Endodermal cell (in vitro differentiated cells): ENCODE measurements at regions not wholly inside any gene's neighbourhood (a gene's known extent, or its start where the extent isn't known, plus 50 kb on each side); places are given as distances from the start of the nearest gene placed in this dataset.

Source experiments
- DNase-seq: peaks from one replicate; pipeline ENCODE4 v3.0.0-alpha.2; 2017
- H3K27ac ChIP-seq: 2 replicates; pipeline ENCODE4 v1.5.1; 2013; ENCODE audit warnings: mild to moderate bottlenecking, low read depth, low read length, moderate library complexity
- H3K27me3 ChIP-seq: 2 replicates; pipeline ENCODE4 v1.6.1; 2013; ENCODE audit warnings: mild to moderate bottlenecking, low read length, moderate library complexity; ENCODE audit not compliant: insufficient read depth, control insufficient read depth, poor library complexity, severe bottlenecking
- H3K36me3 ChIP-seq: 2 replicates; pipeline ENCODE4 v1.7.0; 2013; ENCODE audit warnings: mild to moderate bottlenecking, low read length, moderate library complexity; ENCODE audit not compliant: control insufficient read depth, insufficient read depth
- H3K4me1 ChIP-seq: one replicate; pipeline ENCODE4 v1.7.0; 2013; ENCODE audit warnings: low read length; ENCODE audit not compliant: control insufficient read depth, insufficient read depth
- H3K4me3 ChIP-seq: 2 replicates; pipeline ENCODE4 v1.5.1; 2013; ENCODE audit warnings: mild to moderate bottlenecking, low read length, moderate library complexity
- H3K9ac ChIP-seq: 2 replicates; pipeline ENCODE4 v1.6.1; 2013; ENCODE audit warnings: mild to moderate bottlenecking, low read length, moderate library complexity; ENCODE audit not compliant: poor library complexity, severe bottlenecking; ENCODE audit errors: extremely low read depth
- H3K9me3 ChIP-seq: 2 replicates; pipeline ENCODE4 v1.6.1; 2013; ENCODE audit warnings: mild to moderate bottlenecking, low read length, moderate library complexity; ENCODE audit not compliant: control insufficient read depth
- H3K27ac Mint-ChIP-seq: 2 replicates; pipeline ENCODE4 v1.8.0; 2020; ENCODE audit warnings: mixed read lengths
- H3K27me3 Mint-ChIP-seq: 2 replicates; pipeline ENCODE4 v1.8.0; 2021; ENCODE audit warnings: mild to moderate bottlenecking, mixed read lengths; ENCODE audit not compliant: insufficient read depth
- H3K36me3 Mint-ChIP-seq: 2 replicates; pipeline ENCODE4 v1.8.0; 2020; ENCODE audit warnings: low read depth, mixed read lengths
- H3K4me1 Mint-ChIP-seq: 2 replicates; pipeline ENCODE4 v1.8.0; 2020; ENCODE audit warnings: mixed read lengths
- H3K4me3 Mint-ChIP-seq: 2 replicates; pipeline ENCODE4 v1.8.0; 2020; ENCODE audit warnings: mild to moderate bottlenecking, moderate library complexity, mixed read lengths
- H3K9me3 Mint-ChIP-seq: 2 replicates; pipeline ENCODE4 v1.8.0; 2020; ENCODE audit warnings: mild to moderate bottlenecking, mixed read lengths
- CTCF ChIP-seq: fragments of 200-600 bp; sonication (generic); conservative IDR thresholded peaks from 2 replicates; pipeline ENCODE4 v1.5.0; 2021; ENCODE audit warnings: antibody characterized with exemption, mild to moderate bottlenecking
- WGBS, 2 experiments: methylation state at CpG; one replicate each; pipeline versions ENCODE4 v1.1.5 to v1.1.7; 2013; ENCODE audit warnings: missing lambda C conversion rate in 2 of 2, mixed read lengths in 1 of 2; ENCODE audit not compliant: insufficient coverage in 1 of 2, insufficient read length in 1 of 2; 5-methylcytosine and 5-hydroxymethylcytosine counted together

GRCh38 chrX:45850775-45851433, 650.2 kb upstream of the DIPK2B start:
- no peak overlapping the region for H3K27ac ChIP-seq
- H3K9me3 Mint-ChIP-seq: peaks cover 38% of the 10 kb centered on the region
- peaks cover 9% of the 10 kb centered on the region for H3K4me1 Mint-ChIP-seq
- H3K27ac Mint-ChIP-seq: peak overlapping the region; percentile 79
- H3K9ac ChIP-seq: peak overlapping the region; percentile 55
- no peak for TF ChIP-seq CTCF
- 1% methylated on average over 47 of the region's 54 CpGs; no CpG with 5 or more reads in 1 of the 2 experiments for WGBS, 2 experiments
- DNase-seq: peak; percentile 74
- no peaks in the 10 kb centered on the region for H3K27me3 ChIP-seq
- H3K9me3 ChIP-seq: no peaks in the 10 kb centered on the region
- peak overlapping the region; percentile 92 for H3K4me3 ChIP-seq
- peaks cover 24% of the 10 kb centered on the region for H3K36me3 Mint-ChIP-seq
- H3K36me3 ChIP-seq: peaks cover 21% of the 10 kb centered on the region
- no peaks in the 10 kb centered on the region for H3K27me3 Mint-ChIP-seq
- H3K4me3 Mint-ChIP-seq: peak overlapping the region; percentile 91
- H3K4me1 ChIP-seq: no peaks in the 10 kb centered on the region

GRCh38 chrX:45850197-45850774, 649.6 kb upstream of the DIPK2B start:
- H3K4me3 ChIP-seq: peak overlapping the region; percentile 92
- H3K9ac ChIP-seq: peak overlapping the region; percentile 55
- H3K4me1 ChIP-seq: no peaks in the 10 kb centered on the region
- H3K27ac Mint-ChIP-seq: peak overlapping the region; percentile 79
- H3K4me1 Mint-ChIP-seq: peaks cover 9% of the 10 kb centered on the region
- no peaks in the 10 kb centered on the region for H3K9me3 ChIP-seq
- H3K27me3 ChIP-seq: no peaks in the 10 kb centered on the region
- TF ChIP-seq CTCF: no peak
- H3K36me3 ChIP-seq: peaks cover 25% of the 10 kb centered on the region
- WGBS, 2 experiments: 0% methylated on average over 5 to 26 of the region's 28 CpGs
- H3K9me3 Mint-ChIP-seq: peaks cover 35% of the 10 kb centered on the region
- H3K27me3 Mint-ChIP-seq: no peaks in the 10 kb centered on the region
- DNase-seq: peak; percentile 60
- H3K27ac ChIP-seq: no peak overlapping the region
- peak overlapping the region; percentile 91 for H3K4me3 Mint-ChIP-seq
- H3K36me3 Mint-ChIP-seq: peaks cover 29% of the 10 kb centered on the region

- peaks cover 33% of the 10 kb centered on the region for H3K36me3 Mint-ChIP-seq
- H3K27me3 Mint-ChIP-seq: no peaks in the 10 kb centered on the region
- H3K9ac ChIP-seq: peak overlapping the region; percentile 44
These were observed 648.7 kb upstream of the DIPK2B start for GRCh38 chrX:45849261-45849862.

More at GRCh38 chrX:45849261-45849862, 648.7 kb upstream of the DIPK2B start:
- Histone ChIP-seq H3K36me3 (peaks cover 30% of the 10 kb centered on the region), H3K4me1 (no peaks in the 10 kb centered on the region), H3K9me3 (no peaks in the 10 kb centered on the region), H3K27me3 (no peaks in the 10 kb centered on the region), H3K4me3 (peak overlapping the region; percentile 92), H3K27ac (no peak overlapping the region)
- TF ChIP-seq CTCF: peak; percentile 55
- peak overlapping the region; percentile 91 for H3K4me3 Mint-ChIP-seq
- no peak overlapping the region for H3K27ac Mint-ChIP-seq
- H3K9me3 Mint-ChIP-seq: peaks cover 34% of the 10 kb centered on the region
- 7 to 20% methylated on average over 1 to 6 of the region's 9 CpGs for WGBS, 2 experiments
- peaks cover 8% of the 10 kb centered on the region for H3K4me1 Mint-ChIP-seq
- DNase-seq: no peak
